HG02840 (cell line): ENCODE measurements at regions not wholly inside any gene's neighbourhood (a gene's known extent, or its start where the extent isn't known, plus 50 kb on each side); places are given as distances from the start of the nearest gene placed in this dataset.

Experiments used
- ATAC-seq: cut with Tn5 transposase; IDR thresholded peaks from one replicate; pipeline ENCODE4 v1.9.1; 2021; ENCODE audit warnings: mild to moderate bottlenecking, moderate library complexity, moderate number of reproducible peaks; ENCODE audit not compliant: unreplicated experiment, low FRiP score

GRCh38 chr7:26034391-26034790 is 117.6 kb upstream of the NFE2L3 start:
- no peak for ATAC-seq

GRCh38 chr7:26035552-26035951 is 116.4 kb upstream of the NFE2L3 start:
- no peak for ATAC-seq

GRCh38 chr7:26036092-26036491 is 115.9 kb upstream of the NFE2L3 start:
- no peak for ATAC-seq

- ATAC-seq, result no peak
These were observed 113.6 kb upstream of the NFE2L3 start for GRCh38 chr7:26038201-26038990.

GRCh38 chr7:26040085-26040484 is 111.9 kb upstream of the NFE2L3 start:
- no peak for ATAC-seq

- ATAC-seq, result no peak
These were observed 109.8 kb upstream of the NFE2L3 start for GRCh38 chr7:26042237-26042636.

DNA sequence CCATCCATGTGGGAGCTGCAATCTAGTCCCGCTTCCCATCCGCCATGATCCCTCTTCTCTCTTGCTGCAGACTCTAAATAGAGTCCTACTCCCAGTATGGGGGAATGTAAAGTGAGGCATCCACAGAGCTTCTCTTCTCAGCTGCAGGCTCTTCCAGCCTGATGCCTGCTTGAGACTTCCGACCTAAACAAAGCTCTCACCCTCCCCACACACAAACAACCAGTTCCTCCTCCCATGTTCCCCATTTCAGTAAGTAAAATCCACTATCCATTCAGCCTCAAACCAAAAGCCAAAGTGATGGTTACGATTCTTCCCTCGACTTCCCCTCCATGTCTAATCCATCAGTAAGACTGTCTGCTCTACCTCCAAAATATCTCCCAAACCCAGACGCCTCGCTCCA is 108.2 kb upstream of the NFE2L3 start:
- ATAC-seq, result no peak

DNA sequence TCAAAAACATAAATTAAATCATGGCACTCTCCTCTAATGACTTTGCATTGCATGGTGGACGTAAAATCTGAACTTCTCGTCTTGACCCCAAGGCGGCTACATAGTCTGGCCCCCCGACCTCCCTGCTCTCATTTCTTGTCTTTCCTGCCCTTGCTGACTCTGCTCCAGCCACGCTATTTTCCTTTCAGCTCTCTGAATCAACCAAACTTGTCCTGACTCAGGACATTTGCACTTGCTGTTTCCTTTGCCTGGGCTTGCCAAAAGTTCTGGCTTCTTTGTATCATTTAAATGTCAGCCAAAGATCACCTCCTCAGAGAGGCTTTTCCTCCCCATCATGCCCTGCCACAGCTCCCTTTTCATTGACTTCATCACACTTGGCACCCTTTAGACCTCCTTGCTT is 107.7 kb upstream of the NFE2L3 start:
- ATAC-seq, result no peak

GRCh38 chr7:26046150-26046549 is 105.8 kb upstream of the NFE2L3 start:
- no peak for ATAC-seq

DNA sequence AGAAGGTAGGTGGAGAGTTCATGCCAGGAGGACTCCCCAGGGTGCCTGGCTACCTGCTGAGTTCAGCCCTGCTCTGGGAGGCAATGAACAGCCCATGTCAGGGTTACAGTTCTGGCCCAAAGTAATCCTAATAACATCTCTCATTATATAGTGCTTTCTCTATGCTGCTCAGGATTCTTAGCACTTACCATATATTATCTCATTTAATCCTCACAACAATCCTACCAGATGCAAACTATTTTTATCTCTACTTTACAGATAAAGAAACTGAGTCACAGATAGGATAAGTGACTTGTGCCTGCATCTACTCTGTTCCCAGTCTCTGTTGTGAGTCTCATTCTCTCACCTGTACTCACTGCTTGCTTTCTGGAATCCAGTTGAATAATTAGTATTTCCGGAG is 105.1 kb upstream of the NFE2L3 start:
- no peak for ATAC-seq

GRCh38 chr7:26048663-26049062 is 103.3 kb upstream of the NFE2L3 start:
- ATAC-seq, result no peak

DNA sequence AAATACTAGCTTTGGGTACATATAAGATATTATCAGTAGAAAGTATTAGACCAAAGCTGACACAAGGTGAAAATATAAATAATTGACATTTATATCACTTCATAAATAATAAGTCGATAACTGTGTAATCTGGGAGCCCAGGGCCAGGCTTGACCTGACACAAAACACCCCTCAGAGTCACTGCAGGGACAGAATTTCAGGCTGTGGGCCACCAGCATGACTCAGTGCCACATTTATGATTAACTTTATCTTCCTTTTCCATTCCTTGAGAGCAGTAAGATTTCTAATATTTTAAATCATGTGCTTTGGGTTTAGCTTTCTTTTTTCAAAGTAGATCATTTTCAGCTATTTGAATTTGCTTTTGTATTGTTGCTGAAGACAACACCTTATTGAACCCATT is 102.9 kb upstream of the NFE2L3 start:
- no peak for ATAC-seq

DNA sequence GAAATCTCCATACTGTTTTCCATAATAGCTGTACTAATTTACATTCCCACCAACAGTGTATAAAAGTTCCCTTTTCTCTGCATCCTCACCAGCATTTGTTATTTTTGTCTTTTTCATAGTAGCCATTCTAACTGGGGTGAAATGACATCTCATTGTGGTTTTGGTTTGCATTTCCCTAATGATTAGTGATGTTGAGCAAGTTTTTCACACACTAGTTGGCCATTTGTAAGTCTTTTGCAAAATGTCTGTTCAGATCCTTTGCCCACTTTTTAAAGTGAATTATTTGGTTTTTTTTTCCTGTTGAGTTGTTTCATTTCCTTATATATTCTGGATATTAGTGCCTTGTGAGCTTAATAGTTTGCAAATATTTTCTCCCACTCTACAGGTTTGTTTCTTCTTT is 101.0 kb upstream of the NFE2L3 start:
- no peak for ATAC-seq

- no peak for ATAC-seq
These were observed 99.3 kb upstream of the NFE2L3 start for GRCh38 chr7:26052706-26053105.

GRCh38 chr7:26054386-26054785 is 97.6 kb upstream of the NFE2L3 start:
- ATAC-seq, result no peak

GRCh38 chr7:26055241-26055640 is 96.8 kb upstream of the NFE2L3 start:
- no peak for ATAC-seq

GRCh38 chr7:26060733-26061677 is 91.0 kb upstream of the NFE2L3 start:
- ATAC-seq, result no peak

DNA sequence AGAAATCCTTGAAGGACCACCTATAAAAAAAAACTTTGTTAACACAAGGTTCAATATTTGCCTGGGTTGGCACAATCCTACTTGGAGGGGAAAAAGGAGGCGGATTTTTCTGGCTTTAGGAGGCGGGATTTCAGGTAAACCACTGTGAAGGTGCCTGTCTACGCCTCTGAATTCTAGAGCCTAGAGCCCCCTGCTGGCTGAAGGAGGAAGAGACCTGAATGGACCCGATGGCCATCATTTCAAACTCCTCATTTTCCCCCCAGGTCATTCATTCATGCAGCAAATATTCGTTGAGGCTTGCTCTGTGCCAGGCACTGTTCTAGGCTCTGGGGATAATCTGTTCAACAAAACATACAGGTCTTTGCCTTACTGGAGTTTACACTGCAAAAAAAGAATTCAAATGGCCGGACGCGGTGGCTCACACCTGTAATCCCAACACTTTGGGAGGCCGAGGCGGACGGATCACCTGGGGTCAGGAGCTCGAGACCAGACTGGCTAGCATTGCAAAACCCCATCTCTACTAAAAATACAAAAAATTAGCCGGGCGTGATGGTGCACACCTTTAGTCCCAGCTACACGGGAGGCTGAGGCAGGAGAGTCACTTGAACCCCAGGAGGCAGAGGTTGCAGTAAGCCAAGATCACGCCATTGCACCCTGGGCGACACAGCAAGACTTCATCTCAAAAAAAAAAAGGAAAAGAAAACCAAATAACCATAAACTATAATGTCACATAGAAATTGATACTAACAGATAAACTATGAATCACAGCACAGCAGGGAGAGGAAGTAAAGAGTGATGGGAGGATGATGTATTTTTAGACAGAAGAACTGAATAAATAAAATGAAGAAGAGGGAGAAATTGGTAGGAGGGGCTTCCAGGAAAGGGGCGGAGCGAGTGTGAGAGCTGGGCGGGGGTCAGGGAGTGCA is 90.1 kb upstream of the NFE2L3 start:
- ATAC-seq, result no peak

DNA sequence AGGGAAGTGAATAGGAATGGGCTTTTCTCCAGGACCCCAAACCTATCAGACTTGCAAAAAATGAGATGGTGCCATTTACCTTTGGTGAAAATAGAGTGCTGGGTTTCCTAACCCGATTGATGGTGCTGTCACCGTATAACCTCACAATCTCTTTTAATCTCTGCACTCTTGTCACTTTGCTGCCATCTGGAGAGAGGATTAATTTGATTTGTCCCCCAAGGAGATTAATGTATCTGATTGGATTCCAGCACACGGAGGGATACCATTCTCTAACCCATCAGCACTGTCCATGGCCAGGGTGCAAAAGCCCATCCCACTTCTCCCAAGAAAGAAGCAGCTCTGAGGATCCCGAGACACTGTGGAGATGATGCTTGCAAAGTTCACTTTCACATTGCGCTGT is 86.3 kb upstream of the NFE2L3 start:
- no peak for ATAC-seq

DNA sequence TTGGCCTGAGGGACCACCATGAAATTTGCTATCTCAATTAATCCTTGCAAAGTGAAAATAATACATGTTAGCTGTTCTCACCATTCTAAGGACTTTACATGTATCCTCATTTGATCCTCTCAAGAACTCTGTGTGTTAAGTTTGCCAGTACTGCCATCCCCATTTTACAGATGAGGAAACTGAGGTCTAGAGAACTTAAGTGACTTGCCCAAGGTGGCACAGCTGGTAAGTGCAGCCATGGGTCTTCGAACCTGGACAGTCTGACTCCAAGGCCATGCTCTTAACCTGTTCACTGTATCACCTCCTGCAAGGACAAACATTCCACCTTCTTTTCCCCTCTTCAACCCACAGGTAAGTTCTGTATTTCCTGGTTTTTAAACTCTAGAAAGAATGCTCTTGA is 85.3 kb upstream of the NFE2L3 start:
- no peak for ATAC-seq

DNA sequence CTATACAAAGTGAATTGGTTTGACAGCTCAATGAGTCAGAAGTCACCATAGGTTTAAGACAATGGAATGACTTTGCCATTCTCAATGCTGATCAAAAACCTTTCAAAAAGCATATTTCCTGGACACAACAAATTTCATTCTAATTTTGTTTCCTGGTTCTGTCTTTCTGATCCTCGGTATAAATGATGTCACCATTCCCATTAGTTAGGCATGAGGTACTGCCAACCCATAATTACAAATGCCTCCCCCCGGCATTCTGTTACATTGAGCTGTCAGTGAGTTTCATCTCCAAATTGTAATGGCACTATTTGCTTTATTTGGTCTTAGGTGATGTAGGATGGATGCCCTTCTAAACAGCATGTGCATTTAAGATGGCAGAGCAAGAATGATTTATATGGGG is 81.7 kb upstream of the NFE2L3 start:
- no peak for ATAC-seq
